ENCODE measurements at regions not wholly inside any gene's neighbourhood (a gene's known extent, or its start where the extent isn't known, plus 50 kb on each side); places are given as distances from the start of the nearest gene placed in this dataset.

GRCh38 chr13:111969551-111970135 is 97.3 kb upstream of the SOX1 start:
- no peak for ATAC-seq
- no peak overlapping the region for H3K27ac Mint-ChIP-seq
- no peak overlapping the region for H3K4me3 Mint-ChIP-seq
- no peaks in the 10 kb centered on the region for H3K36me3 Mint-ChIP-seq (ENCODE audit: low read depth)
- no peaks in the 10 kb centered on the region for H3K4me1 Mint-ChIP-seq (ENCODE audit: low read depth)
- intact Hi-C loops (cut with micrococcal nuclease), result no loop called here
- H3K9me3 Mint-ChIP-seq, result peaks cover 4% of the 10 kb centered on the region
- ChIA-PET POLR2A (no interaction called here), CTCF (no interaction called here)
- no peak for TF ChIP-seq CTCF (IDR thresholded peaks at IDR 0.05)
- peaks cover 8% of the 10 kb centered on the region for H3K27me3 Mint-ChIP-seq
- no peak for DNase-seq

GRCh38 chr13:111970494-111971141 is 96.3 kb upstream of the SOX1 start:
- Mint-ChIP-seq H3K4me1 (ENCODE audit: low read depth) (no peaks in the 10 kb centered on the region), H3K27me3 (peaks cover 8% of the 10 kb centered on the region), H3K9me3 (peaks cover 13% of the 10 kb centered on the region), H3K4me3 (no peak overlapping the region), H3K27ac (no peak overlapping the region), H3K36me3 (ENCODE audit: low read depth) (no peaks in the 10 kb centered on the region)
- DNase-seq, result no peak
- no peak for ATAC-seq
- CTCF ChIA-PET, result no interaction called here
- POLR2A ChIA-PET, result no interaction called here
- no peak for TF ChIP-seq CTCF (IDR thresholded peaks at IDR 0.05)
- intact Hi-C loops (cut with micrococcal nuclease), result no loop called here

DNA sequence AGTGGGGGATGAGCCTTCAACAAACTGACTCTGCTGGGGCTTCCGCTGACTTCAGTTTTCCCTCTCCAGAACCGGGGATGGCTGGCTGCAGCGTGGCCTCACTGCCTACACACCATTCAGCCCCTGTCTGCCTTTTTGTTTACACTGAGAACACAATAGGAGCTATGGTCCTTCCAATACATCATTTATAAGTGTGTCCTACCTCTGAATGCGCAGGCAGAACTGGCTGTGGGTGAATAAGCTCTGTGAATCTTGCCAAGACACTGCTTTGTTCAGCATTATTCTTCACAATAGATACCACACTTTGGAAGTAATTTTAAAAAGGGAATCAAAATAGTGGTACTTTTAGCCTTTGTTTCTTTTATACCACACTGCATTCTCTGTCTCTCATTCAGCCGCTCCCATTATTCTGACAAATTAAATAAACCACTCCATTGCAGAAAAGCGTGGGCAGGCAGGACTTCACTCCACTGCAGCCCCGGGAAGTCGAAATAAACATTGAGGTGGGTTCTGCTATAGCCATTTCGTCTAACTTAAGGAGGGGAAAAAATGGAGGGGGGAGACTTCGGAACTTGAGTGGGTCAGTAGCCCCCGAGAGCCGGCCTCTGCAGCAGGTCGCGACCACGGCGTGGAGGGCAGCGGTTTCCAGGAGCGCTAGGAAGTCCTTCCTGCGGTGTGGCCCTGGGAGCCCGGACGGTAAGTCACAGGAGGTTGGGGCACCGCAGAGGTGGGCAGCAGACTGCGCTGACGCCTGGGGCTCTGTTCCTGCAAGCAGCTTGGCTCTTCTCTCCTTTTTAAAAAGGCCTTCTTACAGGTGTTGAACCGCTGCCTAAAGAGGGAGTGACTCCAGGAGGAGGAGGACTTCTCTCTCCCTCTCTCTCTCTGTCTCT is 94.8 kb upstream of the SOX1 start:
- ATAC-seq (no peak), DNase-seq (no peak)
- TF ChIP-seq CTCF (IDR thresholded peaks at IDR 0.05), result no peak
- H3K9me3 Mint-ChIP-seq, result peaks cover 13% of the 10 kb centered on the region
- CTCF ChIA-PET, result no interaction called here
- intact Hi-C loops (cut with micrococcal nuclease), result no loop called here
- no peaks in the 10 kb centered on the region for H3K36me3 Mint-ChIP-seq (ENCODE audit: low read depth)
- H3K4me1 Mint-ChIP-seq (ENCODE audit: low read depth), result no peaks in the 10 kb centered on the region
- POLR2A ChIA-PET, result no interaction called here
- peaks cover 8% of the 10 kb centered on the region for H3K27me3 Mint-ChIP-seq
- H3K4me3 Mint-ChIP-seq, result no peak overlapping the region
- no peak overlapping the region for H3K27ac Mint-ChIP-seq

- CTCF ChIA-PET, result no interaction called here
- no peak for TF ChIP-seq CTCF (IDR thresholded peaks at IDR 0.05)
These were observed 93.8 kb upstream of the SOX1 start for GRCh38 chr13:111973186-111973585.

More at GRCh38 chr13:111973186-111973585, 93.8 kb upstream of the SOX1 start:
- Mint-ChIP-seq H3K4me1 (ENCODE audit: low read depth) (no peaks in the 10 kb centered on the region), H3K9me3 (peaks cover 13% of the 10 kb centered on the region), H3K36me3 (ENCODE audit: low read depth) (no peaks in the 10 kb centered on the region), H3K27me3 (peaks cover 7% of the 10 kb centered on the region), H3K4me3 (no peak overlapping the region), H3K27ac (no peak overlapping the region)
- POLR2A ChIA-PET, result no interaction called here
- intact Hi-C loops (cut with micrococcal nuclease), result no loop called here
- DNase-seq, result no peak
- ATAC-seq, result no peak
